ENCODE measurements at regions not wholly inside any gene's neighbourhood (a gene's known extent, or its start where the extent isn't known, plus 50 kb on each side); places are given as distances from the start of the nearest gene placed in this dataset.

- TF ChIP-seq POLR2AphosphoS5 (IDR thresholded peaks at IDR 0.05; ENCODE audit: borderline replicate concordance, low read depth, low read length), result no peak
- TF ChIP-seq EZH2 (IDR thresholded peaks at IDR 0.05), result no peak
These were observed 92.7 kb upstream of the HAND1 start for GRCh38 chr5:154570572-154571324.
